ENCODE measurements at regions not wholly inside any gene's neighbourhood (a gene's known extent, or its start where the extent isn't known, plus 50 kb on each side); places are given as distances from the start of the nearest gene placed in this dataset.

- DNase-seq (ENCODE audit: low spot score): no peak
Measured at GRCh38 chr20:48276021-48276342, 490.7 kb upstream of the SULF2 start.

DNA sequence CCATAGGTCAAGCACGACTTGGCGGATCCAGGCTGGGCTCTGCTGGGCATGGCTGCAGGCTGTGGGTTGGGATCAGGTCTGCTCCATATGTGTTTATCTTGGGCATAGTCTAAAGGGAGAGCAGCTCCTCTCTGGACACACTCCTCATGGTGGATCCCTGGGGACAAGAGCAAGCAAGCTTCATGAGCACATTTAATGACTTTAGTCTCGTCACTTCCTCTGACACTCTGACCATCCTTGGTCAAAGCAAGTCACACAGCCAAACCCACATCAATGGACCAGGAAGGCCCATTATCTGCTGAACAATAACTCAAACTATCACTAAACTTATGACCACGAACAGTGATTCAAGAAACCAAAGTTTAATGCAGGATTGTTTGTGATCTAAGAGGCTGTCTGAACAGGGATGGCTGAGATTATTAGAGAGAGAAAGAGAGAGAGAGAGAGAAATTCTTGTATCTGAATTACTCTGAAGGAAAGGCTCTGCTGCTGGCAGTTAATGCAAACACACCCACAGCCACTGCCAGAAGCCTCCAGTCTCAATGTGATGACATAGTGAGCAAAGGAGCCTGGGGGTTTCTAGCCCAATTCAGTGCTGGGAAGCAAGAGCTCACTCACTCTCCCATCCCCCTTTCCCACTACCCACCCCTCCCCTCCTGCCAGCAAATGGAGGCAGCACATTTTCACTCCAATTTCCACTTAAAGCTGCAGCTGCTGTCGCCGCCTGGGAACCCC, 490.2 kb upstream of the SULF2 start:
- DNase-seq (ENCODE audit: low spot score): no peak

- DNase-seq (ENCODE audit: low spot score): no peak
Measured at GRCh38 chr20:48273843-48274242, 488.6 kb upstream of the SULF2 start.

DNA sequence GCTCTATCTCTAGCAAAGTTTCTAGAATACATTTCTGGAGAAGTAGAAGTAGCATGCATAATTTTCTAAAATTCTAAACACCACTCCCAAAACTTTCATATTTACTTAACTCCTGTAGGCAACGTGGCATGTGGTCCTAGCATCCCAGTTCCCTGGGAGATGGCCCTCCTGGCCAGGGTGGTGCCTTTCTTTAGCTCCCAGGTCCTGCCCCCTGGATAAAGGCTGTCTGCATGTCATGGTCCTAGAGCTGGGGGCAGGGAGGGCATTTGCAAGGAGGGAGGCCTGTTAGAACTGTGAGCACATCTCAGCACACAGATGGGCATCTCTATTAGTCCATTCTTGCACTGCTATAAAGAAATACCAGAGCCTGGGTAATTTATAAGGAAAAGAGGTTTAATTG, 485.6 kb upstream of the SULF2 start:
- no peak for DNase-seq (ENCODE audit: low spot score)

GRCh38 chr20:48267860-48268633, 482.8 kb upstream of the SULF2 start:
- DNase-seq (ENCODE audit: low spot score): no peak

DNA sequence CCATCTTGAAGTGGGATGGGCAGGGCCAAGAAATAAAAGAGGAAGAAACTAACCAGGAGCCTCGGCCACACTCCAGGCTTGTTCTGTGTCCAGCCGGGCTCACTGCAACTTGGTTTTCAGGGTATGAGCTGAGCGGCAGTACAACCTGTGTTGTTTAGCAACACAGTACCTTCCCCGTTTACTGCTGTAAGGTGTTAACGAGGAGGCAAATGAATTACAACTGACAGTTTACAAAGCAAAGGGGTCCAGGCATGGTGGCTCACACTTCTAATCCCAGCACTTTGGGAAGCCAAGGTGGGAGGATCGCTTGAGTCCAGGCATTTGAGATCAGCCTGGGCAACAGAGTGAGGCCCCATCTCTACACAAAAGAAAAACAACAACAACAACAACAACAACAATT, 481.3 kb upstream of the SULF2 start:
- no peak for DNase-seq (ENCODE audit: low spot score)

GRCh38 chr20:48265791-48266190, 480.5 kb upstream of the SULF2 start:
- DNase-seq (ENCODE audit: low spot score): no peak

DNA sequence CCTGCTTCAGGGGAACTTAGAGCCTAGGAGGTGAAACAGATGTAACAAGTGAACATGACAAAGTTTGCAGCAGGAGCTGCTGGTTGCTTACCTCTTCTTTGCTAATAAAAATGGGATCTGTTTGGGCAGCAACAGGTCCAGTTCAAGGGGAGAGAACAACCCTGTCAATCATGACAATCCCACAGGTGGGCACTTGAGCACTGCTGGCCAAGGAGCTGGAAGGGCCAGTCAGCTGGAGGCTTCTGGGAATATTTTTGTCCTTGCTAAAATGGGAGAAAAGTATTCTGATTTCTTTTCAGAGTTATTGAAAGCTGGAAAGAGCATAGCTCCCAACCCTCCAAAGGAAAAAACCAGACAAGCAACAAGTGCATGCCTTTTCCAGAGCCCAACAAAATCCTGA, 477.7 kb upstream of the SULF2 start:
- no peak for DNase-seq (ENCODE audit: low spot score)

DNA sequence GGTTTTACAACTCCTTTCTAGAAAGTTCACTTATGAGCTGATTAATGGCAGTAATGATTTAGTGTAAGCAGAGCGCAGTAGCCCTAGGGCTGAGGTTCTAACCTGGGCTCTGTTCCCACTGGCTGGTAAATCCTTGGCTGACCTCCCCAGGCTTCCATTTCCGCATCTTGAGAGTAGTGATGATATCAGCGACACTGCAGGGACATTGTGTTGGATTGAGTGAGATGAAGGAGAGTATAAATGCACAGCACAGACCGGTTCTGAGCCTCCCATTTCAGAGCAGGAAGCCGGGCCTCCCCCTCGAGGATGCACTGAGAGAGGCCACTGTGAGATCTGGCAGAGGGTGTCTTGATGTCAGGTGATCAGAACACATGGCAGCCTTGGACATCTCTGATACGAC, 477.2 kb upstream of the SULF2 start:
- DNase-seq (ENCODE audit: low spot score): no peak

DNA sequence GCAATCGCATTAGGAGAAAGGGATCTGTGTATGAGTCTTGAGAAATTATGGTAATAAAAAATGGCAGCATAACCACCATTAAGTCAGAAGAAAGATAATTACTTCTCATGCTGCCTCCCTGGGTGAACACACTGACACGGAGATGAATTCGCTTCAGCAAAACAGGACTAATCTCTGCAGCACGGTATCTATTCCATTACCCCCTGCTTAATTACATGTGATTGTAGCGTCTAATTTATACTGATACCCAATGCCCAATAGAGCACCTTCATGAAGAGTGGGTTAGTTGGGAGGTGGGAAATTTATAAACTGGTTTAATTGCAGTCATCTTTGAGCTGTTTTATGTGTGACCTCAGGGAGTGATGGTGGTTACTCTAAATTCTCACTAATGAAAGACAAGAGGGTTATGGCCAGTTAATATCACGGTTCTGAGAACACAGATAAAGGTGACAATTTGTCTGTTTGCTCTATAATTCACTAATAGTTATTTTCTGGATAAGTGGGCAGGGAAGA, 476.2 kb upstream of the SULF2 start:
- no peak for DNase-seq (ENCODE audit: low spot score)

GRCh38 chr20:48260129-48260756, 475.0 kb upstream of the SULF2 start:
- no peak for DNase-seq (ENCODE audit: low spot score)

DNA sequence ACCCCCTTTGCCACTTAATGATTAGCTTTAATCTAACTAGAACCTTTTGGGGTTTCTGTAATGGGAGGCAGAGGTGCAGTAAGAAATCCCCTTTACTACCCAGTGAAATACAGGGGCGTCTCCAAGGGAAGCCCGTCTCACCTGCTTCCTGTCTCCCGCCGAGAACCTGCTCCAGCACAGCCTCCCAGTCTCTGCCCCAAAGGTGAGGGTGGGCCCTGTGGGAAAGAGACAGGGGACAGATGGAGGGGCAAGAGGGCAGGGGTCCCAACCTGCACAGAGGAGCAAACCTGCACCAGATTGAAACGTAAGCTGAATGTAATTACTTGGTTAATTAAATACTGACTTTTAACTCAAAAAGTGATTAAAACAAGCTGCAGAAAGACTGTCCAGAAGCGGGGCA, 474.2 kb upstream of the SULF2 start:
- DNase-seq (ENCODE audit: low spot score): no peak

DNA sequence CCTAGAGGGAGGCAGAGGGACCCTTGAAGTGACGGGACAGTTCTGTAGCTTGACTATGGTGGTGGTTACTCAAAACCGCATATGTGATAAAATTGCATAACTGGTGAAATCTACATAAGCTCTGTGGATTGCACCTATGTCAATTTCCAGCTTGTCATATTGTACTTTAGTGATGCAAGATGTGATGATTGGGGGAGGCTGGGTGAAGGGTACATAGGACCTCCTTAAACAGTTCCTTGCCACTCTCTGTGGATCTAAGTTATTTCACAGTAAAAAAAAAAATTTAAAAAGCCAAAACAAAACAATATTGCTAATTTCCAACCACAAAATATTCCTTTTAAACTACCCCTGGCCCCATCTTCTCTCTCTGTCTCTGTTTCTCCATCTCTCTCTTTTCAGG, 472.6 kb upstream of the SULF2 start:
- no peak for DNase-seq (ENCODE audit: low spot score)

- no peak for DNase-seq (ENCODE audit: low spot score)
Measured at GRCh38 chr20:48247961-48248360, 462.7 kb upstream of the SULF2 start.

- no peak for DNase-seq (ENCODE audit: low spot score)
Measured at GRCh38 chr20:48246061-48246790, 460.9 kb upstream of the SULF2 start.

DNA sequence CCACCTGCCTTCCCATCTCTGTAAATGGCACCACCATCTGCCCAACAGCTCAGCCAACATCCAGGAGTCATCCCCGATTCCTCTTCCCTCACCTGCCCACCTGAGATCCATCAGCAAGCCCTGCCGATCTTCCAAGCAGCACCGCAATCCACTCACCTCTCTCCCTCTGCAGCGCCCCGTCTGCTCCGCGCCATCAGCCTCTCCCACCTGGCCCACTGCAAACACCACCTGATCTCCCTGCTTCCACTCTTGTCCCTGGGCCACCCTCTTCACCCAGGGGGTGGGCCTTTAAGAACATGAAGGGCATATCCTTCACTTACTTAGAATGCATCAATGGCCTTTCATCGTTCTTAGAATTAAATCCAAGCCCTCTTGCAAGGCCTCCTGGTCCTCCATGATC, 457.3 kb upstream of the SULF2 start:
- no peak for DNase-seq (ENCODE audit: low spot score)

- no peak for DNase-seq (ENCODE audit: low spot score)
Measured at GRCh38 chr20:48241482-48241881, 456.2 kb upstream of the SULF2 start.

GRCh38 chr20:48238781-48239180, 453.5 kb upstream of the SULF2 start:
- DNase-seq (ENCODE audit: low spot score): no peak

DNA sequence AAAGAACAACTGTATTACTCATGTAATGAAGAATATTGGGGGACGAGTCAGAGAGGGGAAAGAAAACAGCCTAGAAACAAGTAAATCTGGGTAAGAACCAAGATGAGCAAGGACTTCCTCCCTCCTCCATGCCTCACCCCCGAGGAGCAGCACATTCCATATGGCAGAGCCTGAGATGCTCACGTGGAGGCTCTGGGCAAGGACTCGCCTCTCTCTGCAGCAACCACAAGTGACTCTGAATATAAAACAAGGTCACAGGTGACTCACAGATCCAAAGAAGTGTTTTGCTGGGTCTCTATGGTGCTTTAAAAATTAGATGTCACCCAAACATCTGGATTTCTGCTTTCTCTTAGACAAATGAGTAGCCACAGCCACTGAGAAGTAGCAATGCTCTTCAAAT, 453.0 kb upstream of the SULF2 start:
- DNase-seq (ENCODE audit: low spot score): no peak

- DNase-seq (ENCODE audit: low spot score): no peak
Measured at GRCh38 chr20:48236000-48236970, 451.0 kb upstream of the SULF2 start.

- no peak for DNase-seq (ENCODE audit: low spot score)
Measured at GRCh38 chr20:48234951-48235350, 449.7 kb upstream of the SULF2 start.
